Stimulated activated CD8-positive, alpha-beta memory T cell treated with anti-CD3 and anti-CD28 coated beads, Interleukin-2, amount 100 ng/mL, for 1 hour (primary cell): ENCODE measurements at regions not wholly inside any gene's neighbourhood (a gene's known extent, or its start where the extent isn't known, plus 50 kb on each side); places are given as distances from the start of the nearest gene placed in this dataset.
"Not testable (repeated sequence)": the region's sequence is repeated elsewhere in the genome, so short reads cannot be mapped to it uniquely, and the experiment has no call there.

Experiments
- DNase-seq, 2 donors: peaks; one replicate each; pipeline ENCODE4 v3.0.0-alpha.2; 2020; ENCODE audit warnings: low read depth in 2 of 2

- DNase-seq = no peak
Observed at GRCh38 chr18:34942276-34942675, 98.9 kb upstream of the MAPRE2 start.

- no peak for DNase-seq
Observed at GRCh38 chr18:34942975-34943374, 98.2 kb upstream of the MAPRE2 start.

- DNase-seq = no peak
Observed at GRCh38 chr18:34943587-34943986, 97.6 kb upstream of the MAPRE2 start.

GRCh38 chr18:34947711-34948125 lies 93.5 kb upstream of the MAPRE2 start:
- no peak for DNase-seq

GRCh38 chr18:34951625-34952379 lies 89.4 kb upstream of the MAPRE2 start:
- DNase-seq = no peak

GRCh38 chr18:34953212-34953611 lies 88.0 kb upstream of the MAPRE2 start:
- no peak for DNase-seq

GRCh38 chr18:34955494-34955893 lies 85.7 kb upstream of the MAPRE2 start:
- DNase-seq = not testable (repeated sequence)

- DNase-seq = no peak
Observed at GRCh38 chr18:34956663-34957062, 84.5 kb upstream of the MAPRE2 start.

GRCh38 chr18:34957119-34957863 lies 83.9 kb upstream of the MAPRE2 start:
- DNase-seq = no peak

- no peak for DNase-seq
Observed at GRCh38 chr18:34957864-34958259, 83.4 kb upstream of the MAPRE2 start.

GRCh38 chr18:34959211-34959829 lies 81.9 kb upstream of the MAPRE2 start:
- no peak for DNase-seq

GRCh38 chr18:34959989-34960388 lies 81.2 kb upstream of the MAPRE2 start:
- no peak for DNase-seq

- DNase-seq = no peak
Observed at GRCh38 chr18:34965108-34965507, 76.1 kb upstream of the MAPRE2 start.

- DNase-seq = no peak
Observed at GRCh38 chr18:34965566-34965965, 75.6 kb upstream of the MAPRE2 start.

- no peak for DNase-seq
Observed at GRCh38 chr18:34970106-34970505, 71.1 kb upstream of the MAPRE2 start.

GRCh38 chr18:34971313-34971712 lies 69.9 kb upstream of the MAPRE2 start:
- no peak for DNase-seq

GRCh38 chr18:34972765-34973414 lies 68.3 kb upstream of the MAPRE2 start:
- DNase-seq = no peak

- no peak for DNase-seq
Observed at GRCh38 chr18:34976123-34976522, 65.1 kb upstream of the MAPRE2 start.

- no peak for DNase-seq
Observed at GRCh38 chr18:34976534-34976898, 64.7 kb upstream of the MAPRE2 start.

GRCh38 chr18:34976899-34977837 lies 64.0 kb upstream of the MAPRE2 start:
- DNase-seq = peak; percentile 70 to 72

- DNase-seq = peak in 1 of 2 donors; percentile 22
Observed at GRCh38 chr18:34977838-34978532, 63.2 kb upstream of the MAPRE2 start.
